ENCODE measurements at regions not wholly inside any gene's neighbourhood (a gene's known extent, or its start where the extent isn't known, plus 50 kb on each side); places are given as distances from the start of the nearest gene placed in this dataset. TPM values are rescaled to one million over a fixed set of nuclear protein-coding genes. Genes with fewer than 3 reads are reported as not detected.

- H3K27me3 ChIP-seq (ENCODE audit: control insufficient read depth in 2 of 2, insufficient read depth in 2 of 2, low read length in 2 of 2) = no peaks in the 10 kb centered on the region
- no peaks in the 10 kb centered on the region for H3K79me2 ChIP-seq (ENCODE audit: insufficient read depth, low read length)
- no peak overlapping the region for H3K9ac ChIP-seq (ENCODE audit: insufficient read depth, low read length, poor library complexity, severe bottlenecking)
- intact Hi-C loops (cut with micrococcal nuclease) = no loop called here
- peaks cover 0 to 8% of the 10 kb centered on the region in 2 donors for H3K9me3 ChIP-seq (replicated peaks in 1 of 2; ENCODE audit: control insufficient read depth in 1 of 2, insufficient read depth in 1 of 2, low read length in 2 of 2)
- no peak overlapping the region for H3K27ac ChIP-seq (ENCODE audit: low read depth in 1 of 2, low read length in 2 of 2)
- no peak overlapping the region for H3K4me2 ChIP-seq (replicated peaks; ENCODE audit: extremely low read depth, low read length, poor library complexity, severe bottlenecking)
- H3K27ac Mint-ChIP-seq = no peak overlapping the region
- no peaks in the 10 kb centered on the region for H3K36me3 Mint-ChIP-seq
- peaks cover 1 to 3% (median 3%) of the 10 kb centered on the region in 3 donors for H3K27me3 Mint-ChIP-seq (ENCODE audit: low read depth in 3 of 3)
- no peak for TF ChIP-seq CTCF (IDR thresholded peaks at IDR 0.05)
- H3K4me3 Mint-ChIP-seq = no peak overlapping the region
- H3K4me1 Mint-ChIP-seq = no peaks in the 10 kb centered on the region
- H3K9me3 Mint-ChIP-seq = peaks cover 2 to 14% (median 10%) of the 10 kb centered on the region in 7 donors
- H2AFZ ChIP-seq (ENCODE audit: insufficient read depth, low read depth, low read length, poor library complexity, severe bottlenecking) = no peak overlapping the region
- no peaks in the 10 kb centered on the region for H4K20me1 ChIP-seq (ENCODE audit: insufficient read depth, low read length)
- H3K4me3 ChIP-seq (replicated peaks in 1 of 3; ENCODE audit: low read depth in 2 of 3, low read length in 3 of 3) = no peak overlapping the region
- H3K4me1 ChIP-seq (ENCODE audit: control insufficient read depth in 1 of 2, insufficient read depth in 2 of 2, low read length in 2 of 2) = no peaks in the 10 kb centered on the region
- no peaks in the 10 kb centered on the region for H3K36me3 ChIP-seq (replicated peaks in 1 of 2; ENCODE audit: control insufficient read depth in 1 of 2, insufficient read depth in 2 of 2, low read length in 2 of 2)
- no peak for DNase-seq
- no CpG with 5 or more reads among the region's 1 CpG for WGBS (ENCODE audit: insufficient coverage)
Measured at GRCh38 chr20:16626849-16627248, 53.6 kb upstream of the KIF16B start.

GRCh38 chr20:16624106-16624505 lies 50.9 kb upstream of the KIF16B start:
- H3K9me3 Mint-ChIP-seq = peaks cover 0 to 16% (median 10%) of the 10 kb centered on the region in 7 donors

More at GRCh38 chr20:16624106-16624505, 50.9 kb upstream of the KIF16B start:
- WGBS (ENCODE audit: insufficient coverage) = no CpG with 5 or more reads among the region's 1 CpG
- Histone ChIP-seq H3K27me3 (ENCODE audit: control insufficient read depth in 2 of 2, insufficient read depth in 2 of 2, low read length in 2 of 2) (no peaks in the 10 kb centered on the region), H3K79me2 (ENCODE audit: insufficient read depth, low read length) (no peaks in the 10 kb centered on the region), H3K4me2 (replicated peaks; ENCODE audit: extremely low read depth, low read length, poor library complexity, severe bottlenecking) (no peak overlapping the region), H4K20me1 (ENCODE audit: insufficient read depth, low read length) (no peaks in the 10 kb centered on the region), H3K9ac (ENCODE audit: insufficient read depth, low read length, poor library complexity, severe bottlenecking) (no peak overlapping the region), H3K4me3 (replicated peaks in 1 of 3; ENCODE audit: low read depth in 2 of 3, low read length in 3 of 3) (no peak overlapping the region), H2AFZ (ENCODE audit: insufficient read depth, low read depth, low read length, poor library complexity, severe bottlenecking) (no peak overlapping the region), H3K27ac (ENCODE audit: low read depth in 1 of 2, low read length in 2 of 2) (no peak overlapping the region), H3K4me1 (ENCODE audit: control insufficient read depth in 1 of 2, insufficient read depth in 2 of 2, low read length in 2 of 2) (no peaks in the 10 kb centered on the region), H3K9me3 (replicated peaks in 1 of 2; ENCODE audit: control insufficient read depth in 1 of 2, insufficient read depth in 1 of 2, low read length in 2 of 2) (peaks cover 0 to 8% of the 10 kb centered on the region in 2 donors), H3K36me3 (replicated peaks in 1 of 2; ENCODE audit: control insufficient read depth in 1 of 2, insufficient read depth in 2 of 2, low read length in 2 of 2) (no peaks in the 10 kb centered on the region)
- no peak for DNase-seq
- intact Hi-C loops (cut with micrococcal nuclease) = no loop called here
- Mint-ChIP-seq H3K4me3 (no peak overlapping the region), H3K27me3 (ENCODE audit: low read depth in 3 of 3) (peaks cover 0 to 3% (median 1%) of the 10 kb centered on the region in 3 donors), H3K27ac (no peak overlapping the region), H3K36me3 (no peaks in the 10 kb centered on the region), H3K4me1 (no peaks in the 10 kb centered on the region)
- TF ChIP-seq CTCF (IDR thresholded peaks at IDR 0.05) = no peak

Small RNA genes in the stretch of these regions (small RNA-seq; reads per million reads assigned to genes)
- gene RF00019 (ENCODE audit: insufficient read length, low read depth) = not detected
